ENCODE measurements at regions not wholly inside any gene's neighbourhood (a gene's known extent, or its start where the extent isn't known, plus 50 kb on each side); places are given as distances from the start of the nearest gene placed in this dataset.

DNA sequence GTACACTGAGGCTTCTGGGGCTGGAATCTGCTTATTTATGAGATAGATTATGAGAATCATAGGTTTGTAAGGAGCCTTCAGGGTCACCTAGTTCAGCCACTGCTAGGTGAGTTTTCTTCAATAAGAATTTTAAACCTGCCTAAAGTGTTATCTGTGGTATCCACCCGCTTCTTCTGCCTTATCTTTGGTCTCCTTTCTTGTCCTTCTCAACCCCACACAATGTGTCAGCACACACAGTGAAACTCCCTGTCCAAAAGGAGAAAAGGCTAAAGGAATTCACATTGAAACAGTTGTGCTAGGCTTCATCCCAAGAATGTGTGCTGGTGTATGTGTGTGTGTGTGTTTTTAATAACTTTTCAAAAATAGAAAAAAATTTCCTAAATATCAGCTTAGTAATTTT lies 259.3 kb upstream of the BTG1 start:
- Histone ChIP-seq H2AFZ (no peak overlapping the region), H3K79me2 (no peaks in the 10 kb centered on the region), H3K36me3 (ENCODE audit: control insufficient read depth, insufficient read depth, low read length) (no peaks in the 10 kb centered on the region), H3K27ac (no peak overlapping the region), H3K9me3 (ENCODE audit: control insufficient read depth, low read length) (no peaks in the 10 kb centered on the region), H3K9ac (no peak overlapping the region), H3K4me3 (ENCODE audit: low read depth, low read length) (no peak overlapping the region), H3K27me3 (ENCODE audit: control insufficient read depth, insufficient read depth, low read length) (no peaks in the 10 kb centered on the region), H3K4me2 (ENCODE audit: low read length) (no peak overlapping the region), H3K4me1 (peaks cover 3% of the 10 kb centered on the region)
- TF ChIP-seq, protein P1, sequence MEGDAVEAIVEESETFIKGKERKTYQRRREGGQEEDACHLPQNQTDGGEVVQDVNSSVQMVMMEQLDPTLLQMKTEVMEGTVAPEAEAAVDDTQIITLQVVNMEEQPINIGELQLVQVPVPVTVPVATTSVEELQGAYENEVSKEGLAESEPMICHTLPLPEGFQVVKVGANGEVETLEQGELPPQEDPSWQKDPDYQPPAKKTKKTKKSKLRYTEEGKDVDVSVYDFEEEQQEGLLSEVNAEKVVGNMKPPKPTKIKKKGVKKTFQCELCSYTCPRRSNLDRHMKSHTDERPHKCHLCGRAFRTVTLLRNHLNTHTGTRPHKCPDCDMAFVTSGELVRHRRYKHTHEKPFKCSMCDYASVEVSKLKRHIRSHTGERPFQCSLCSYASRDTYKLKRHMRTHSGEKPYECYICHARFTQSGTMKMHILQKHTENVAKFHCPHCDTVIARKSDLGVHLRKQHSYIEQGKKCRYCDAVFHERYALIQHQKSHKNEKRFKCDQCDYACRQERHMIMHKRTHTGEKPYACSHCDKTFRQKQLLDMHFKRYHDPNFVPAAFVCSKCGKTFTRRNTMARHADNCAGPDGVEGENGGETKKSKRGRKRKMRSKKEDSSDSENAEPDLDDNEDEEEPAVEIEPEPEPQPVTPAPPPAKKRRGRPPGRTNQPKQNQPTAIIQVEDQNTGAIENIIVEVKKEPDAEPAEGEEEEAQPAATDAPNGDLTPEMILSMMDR (IDR thresholded peaks at IDR 0.05), result no peak

DNA sequence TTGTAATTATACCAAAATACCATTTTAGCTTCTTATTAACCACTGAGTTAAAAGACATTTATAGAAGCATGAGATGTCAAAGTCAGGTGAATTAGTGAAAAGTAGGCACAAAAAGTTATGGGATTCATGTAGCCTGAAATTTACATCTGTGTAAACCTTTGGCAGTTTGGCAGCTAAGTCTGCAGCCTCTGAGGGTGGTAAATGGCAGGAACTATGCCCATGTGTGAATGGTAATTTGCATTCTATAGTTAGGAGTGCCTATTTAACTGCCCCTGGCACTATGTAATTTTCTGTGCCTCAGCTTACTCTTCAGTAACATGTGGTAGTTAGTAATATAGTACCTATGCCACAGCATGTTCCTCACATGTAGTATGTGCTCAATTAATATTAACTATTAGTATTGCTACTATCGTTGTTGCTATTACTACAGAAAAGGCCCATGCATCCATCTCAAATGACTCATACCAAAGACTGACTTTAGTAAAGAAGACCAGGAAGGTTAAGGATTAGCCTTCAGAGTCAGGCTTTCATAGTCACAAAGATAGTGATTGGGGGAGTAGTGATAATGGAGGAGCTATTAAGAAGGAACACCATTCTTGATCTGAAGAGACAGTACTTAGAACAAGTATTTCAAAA lies 258.7 kb upstream of the BTG1 start:
- Histone ChIP-seq H3K79me2 (no peaks in the 10 kb centered on the region), H3K4me3 (ENCODE audit: low read depth, low read length) (no peak overlapping the region), H3K36me3 (ENCODE audit: control insufficient read depth, insufficient read depth, low read length) (no peaks in the 10 kb centered on the region), H3K27me3 (ENCODE audit: control insufficient read depth, insufficient read depth, low read length) (no peaks in the 10 kb centered on the region), H3K9me3 (ENCODE audit: control insufficient read depth, low read length) (no peaks in the 10 kb centered on the region), H3K4me1 (peaks cover 3% of the 10 kb centered on the region), H3K9ac (no peak overlapping the region), H2AFZ (no peak overlapping the region), H3K4me2 (ENCODE audit: low read length) (no peak overlapping the region), H3K27ac (no peak overlapping the region)
- TF ChIP-seq, protein P1 (IDR thresholded peaks at IDR 0.05), result no peak

DNA sequence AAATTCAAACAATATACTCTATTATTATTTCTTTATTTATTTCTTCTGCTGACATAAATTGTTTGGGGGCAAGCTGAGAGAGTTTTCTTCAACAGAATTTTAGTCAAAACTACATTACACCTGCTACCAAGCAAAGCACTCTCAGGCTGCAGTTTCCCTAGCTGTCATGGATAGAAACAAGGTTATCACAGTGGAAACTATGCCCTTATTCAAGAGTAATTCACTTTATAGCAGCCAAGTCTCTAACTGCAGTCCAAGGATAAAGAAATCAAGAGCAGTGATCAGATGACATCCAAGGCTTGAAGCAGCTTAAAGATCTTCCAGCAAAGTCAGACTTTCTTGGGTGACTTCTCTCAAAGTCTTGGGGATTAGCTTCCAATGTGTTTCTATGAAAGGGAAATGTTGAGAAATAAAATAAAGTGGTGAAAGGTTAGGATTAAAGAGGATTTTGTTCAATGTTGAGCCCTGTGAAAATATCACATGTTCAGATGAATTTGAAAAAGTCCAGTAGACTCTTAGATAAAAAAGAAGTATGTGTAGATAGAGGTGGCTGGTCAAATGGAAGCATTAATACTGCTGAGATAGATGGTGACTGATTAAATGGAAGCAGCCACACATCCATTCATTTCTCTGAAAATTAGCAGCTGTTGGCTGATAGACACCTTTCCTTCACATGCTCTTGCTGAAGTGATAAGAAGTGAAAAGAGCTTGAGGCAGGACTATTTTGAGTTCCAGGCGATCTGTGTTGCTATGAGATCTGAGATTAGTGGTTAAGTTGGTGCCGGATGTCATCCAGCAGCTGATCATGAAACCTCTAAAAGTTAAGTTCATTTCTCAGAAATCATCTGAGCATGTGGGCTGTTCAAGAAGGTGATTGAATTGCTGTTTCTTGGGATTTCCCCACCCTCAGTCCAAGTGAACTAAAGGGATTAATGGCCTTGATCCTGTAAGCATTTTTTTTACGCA lies 257.8 kb upstream of the BTG1 start:
- H2AFZ ChIP-seq, result no peak overlapping the region
- H3K79me2 ChIP-seq, result no peaks in the 10 kb centered on the region
- no peak overlapping the region for H3K4me2 ChIP-seq (ENCODE audit: low read length)
- no peak overlapping the region for H3K9ac ChIP-seq
- peaks cover 3% of the 10 kb centered on the region for H3K4me1 ChIP-seq
- H3K36me3 ChIP-seq (ENCODE audit: control insufficient read depth, insufficient read depth, low read length), result no peaks in the 10 kb centered on the region
- TF ChIP-seq, protein P1 (IDR thresholded peaks at IDR 0.05), result no peak
- no peaks in the 10 kb centered on the region for H3K27me3 ChIP-seq (ENCODE audit: control insufficient read depth, insufficient read depth, low read length)
- no peak overlapping the region for H3K4me3 ChIP-seq (ENCODE audit: low read depth, low read length)
- no peak overlapping the region for H3K27ac ChIP-seq
- H3K9me3 ChIP-seq (ENCODE audit: control insufficient read depth, low read length), result no peaks in the 10 kb centered on the region

DNA sequence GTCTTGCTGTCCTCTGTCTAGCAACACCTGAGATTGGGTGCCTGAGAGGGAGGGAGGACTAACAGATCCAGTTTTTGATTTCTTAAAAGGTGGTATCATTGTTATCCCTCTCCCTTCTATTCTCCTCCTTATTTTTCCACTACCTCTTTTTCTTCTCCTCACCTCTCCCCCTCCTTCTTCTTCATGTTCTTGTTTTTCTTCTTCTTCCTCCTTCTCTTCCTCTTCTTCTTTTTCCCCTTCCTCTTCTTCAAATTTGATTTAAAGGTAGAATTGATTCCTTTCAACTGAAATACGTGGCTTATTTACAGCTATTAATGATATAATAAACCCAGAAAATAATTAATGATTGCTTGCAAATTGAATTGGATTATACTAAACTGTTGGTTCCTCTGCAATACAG lies 256.8 kb upstream of the BTG1 start:
- Histone ChIP-seq H3K27me3 (ENCODE audit: control insufficient read depth, insufficient read depth, low read length) (no peaks in the 10 kb centered on the region), H3K4me1 (peaks cover 3% of the 10 kb centered on the region), H3K9ac (no peak overlapping the region), H3K4me2 (ENCODE audit: low read length) (no peak overlapping the region), H3K27ac (no peak overlapping the region), H2AFZ (no peak overlapping the region), H3K36me3 (ENCODE audit: control insufficient read depth, insufficient read depth, low read length) (no peaks in the 10 kb centered on the region), H3K9me3 (ENCODE audit: control insufficient read depth, low read length) (no peaks in the 10 kb centered on the region), H3K79me2 (no peaks in the 10 kb centered on the region), H3K4me3 (ENCODE audit: low read depth, low read length) (no peak overlapping the region)
- TF ChIP-seq, protein P1 (IDR thresholded peaks at IDR 0.05), result no peak
